HepG2 (cell line): ENCODE measurements at regions not wholly inside any gene's neighbourhood (a gene's known extent, or its start where the extent isn't known, plus 50 kb on each side); places are given as distances from the start of the nearest gene placed in this dataset.

ENCODE experiments used
- CTCF ChIP-seq: sonication (generic); formaldehyde crosslinking; IDR thresholded peaks from 2 replicates; pipeline ENCODE4 v1.5.0; 2020; ENCODE audit warnings: mild to moderate bottlenecking, missing genetic modification reagents, moderate library complexity
- GABPA ChIP-seq, 2 experiments: IDR thresholded peaks; 2 replicates each; pipeline ENCODE4 v1.6.1; 2011 to 2016; ENCODE audit warnings: low read depth in 2 of 2, low read length in 1 of 2, missing biosample characterization in 1 of 2, missing genetic modification characterization in 1 of 2
- HDAC6 ChIP-seq: fragments of 200-600 bp; sonication (generic); IDR thresholded peaks from 2 replicates; pipeline ENCODE4 v1.7.0; 2017; ENCODE audit warnings: mild to moderate bottlenecking, antibody characterized with exemption, low read length, low read depth
- HOMEZ ChIP-seq: IDR thresholded peaks from 2 replicates; pipeline ENCODE4 v1.6.1; 2016; ENCODE audit warnings: low read depth
- NONO ChIP-seq, 2 experiments: fragments of 450-650 bp in 1 of 2; sonication (generic) in 1 of 2; formaldehyde crosslinking in 1 of 2; IDR thresholded peaks in 1 of 2; conservative IDR thresholded peaks in 1 of 2; 2 replicates each; pipeline versions ENCODE4 v1.6.1 to v1.8.0; 2017 to 2022; ENCODE audit warnings: mild to moderate bottlenecking in 1 of 2, missing genetic modification reagents in 1 of 2, moderate library complexity in 1 of 2
- PAX8 ChIP-seq: sonication (generic); formaldehyde crosslinking; IDR thresholded peaks from 2 replicates; pipeline ENCODE4 v1.8.0; 2022; ENCODE audit warnings: mild to moderate bottlenecking, missing genetic modification reagents, borderline replicate concordance
- PCBP2 ChIP-seq: fragments of 200-400 bp; formaldehyde crosslinking; optimal IDR thresholded peaks from 2 replicates; pipeline ENCODE3; 2018; ENCODE audit warnings: low read length, low read depth; ENCODE audit not compliant: poor library complexity, severe bottlenecking
- TAF15 ChIP-seq: fragments of 200-400 bp; formaldehyde crosslinking; IDR thresholded peaks from one replicate; pipeline ENCODE4 v1.6.1; 2018; ENCODE audit warnings: mild to moderate bottlenecking, low read depth, low read length; ENCODE audit not compliant: poor library complexity, severe bottlenecking
- TMF1 ChIP-seq: sonication (generic); formaldehyde crosslinking; IDR thresholded peaks from 2 replicates; pipeline ENCODE4 v1.8.1; 2022; ENCODE audit warnings: low read depth, missing genetic modification reagents
- ZNF225 ChIP-seq: sonication (generic); formaldehyde crosslinking; IDR thresholded peaks from 2 replicates; pipeline ENCODE4 v1.4.0; 2020; ENCODE audit warnings: mild to moderate bottlenecking, missing genetic modification reagents
- ZNF274 ChIP-seq: sonication (generic); formaldehyde crosslinking; IDR thresholded peaks from 2 replicates; pipeline ENCODE4 v1.5.1; 2020; ENCODE audit warnings: mild to moderate bottlenecking, missing genetic modification reagents

DNA sequence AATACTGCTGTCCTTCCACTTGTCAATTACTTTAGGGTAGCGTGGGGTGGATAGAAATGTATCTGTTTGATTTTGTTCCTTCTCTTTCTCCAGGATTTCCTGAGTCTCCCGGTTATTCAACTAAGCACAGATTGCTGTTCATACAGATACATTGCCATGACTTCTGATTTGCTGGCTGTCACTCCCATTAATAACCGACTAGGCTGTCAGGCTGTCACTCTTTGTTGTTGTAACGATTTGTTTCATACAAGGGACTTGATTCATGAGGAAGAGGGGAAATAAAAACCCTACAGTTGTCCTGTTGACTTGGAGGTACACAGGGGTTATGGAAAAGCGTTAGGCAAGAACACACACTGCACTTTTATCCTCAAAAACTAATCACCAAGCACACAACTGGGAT, 302.7 kb upstream of the SMIM21 start:
- no peak for TF ChIP-seq NONO (IDR thresholded peaks at IDR 0.05)
- TF ChIP-seq NONO (CRISPR knock-in tag; conservative IDR thresholded peaks at IDR 0.05) = no peak
- no peak for TF ChIP-seq ZNF274 (CRISPR knock-in tag)
- no peak for TF ChIP-seq TMF1
- no peak for TF ChIP-seq TAF15
- TF ChIP-seq ZNF225 (CRISPR knock-in tag) = no peak
- TF ChIP-seq HOMEZ (CRISPR knock-in tag) = no peak
- no peak for TF ChIP-seq CTCF
- TF ChIP-seq PAX8 (CRISPR knock-in tag) = no peak
- TF ChIP-seq GABPA (IDR thresholded peaks at IDR 0.05; ENCODE audit: low read depth, low read length) = no peak
- no peak for TF ChIP-seq GABPA (CRISPR knock-in tag; IDR thresholded peaks at IDR 0.05; ENCODE audit: low read depth)
- no peak for TF ChIP-seq HDAC6
- no peak for TF ChIP-seq PCBP2
